ENCODE measurements at regions not wholly inside any gene's neighbourhood (a gene's known extent, or its start where the extent isn't known, plus 50 kb on each side); places are given as distances from the start of the nearest gene placed in this dataset.

DNA sequence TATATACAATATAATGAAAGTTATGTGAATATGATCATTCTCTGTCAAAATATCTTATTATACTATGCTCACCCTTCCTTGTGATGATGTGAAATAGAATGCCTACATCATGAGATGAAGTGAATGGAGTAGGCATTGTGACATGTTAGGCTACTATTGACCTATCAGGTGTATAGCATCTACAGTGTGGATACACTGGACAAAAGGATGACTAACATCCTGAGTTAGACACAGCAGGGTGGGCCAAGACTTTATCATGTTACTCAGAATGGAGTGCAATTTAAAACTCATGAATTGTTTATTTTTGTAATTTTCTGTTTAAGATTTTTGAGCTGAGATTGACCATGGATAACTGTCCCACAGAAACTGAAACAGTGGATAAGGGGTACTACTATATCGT is 53.4 kb upstream of the NAV3 start:
- no peak for DNase-seq (ENCODE audit: insufficient read length, low spot score)
- TF ChIP-seq POLR2A (IDR thresholded peaks at IDR 0.05; ENCODE audit: low read depth, low read length) (no peak), SPI1 (IDR thresholded peaks at IDR 0.05; ENCODE audit: low read depth, low read length) (no peak), PAX5 (IDR thresholded peaks at IDR 0.05; ENCODE audit: insufficient read depth, low read length, severe bottlenecking) (no peak), POLR2AphosphoS5 (IDR thresholded peaks at IDR 0.05; ENCODE audit: low read depth, low read length) (no peak), TAF1 (IDR thresholded peaks at IDR 0.05; ENCODE audit: low read depth, low read length) (no peak), POU2F2 (IDR thresholded peaks at IDR 0.05; ENCODE audit: low read depth, low read length) (no peak)
- no peak for FAIRE-seq

DNA sequence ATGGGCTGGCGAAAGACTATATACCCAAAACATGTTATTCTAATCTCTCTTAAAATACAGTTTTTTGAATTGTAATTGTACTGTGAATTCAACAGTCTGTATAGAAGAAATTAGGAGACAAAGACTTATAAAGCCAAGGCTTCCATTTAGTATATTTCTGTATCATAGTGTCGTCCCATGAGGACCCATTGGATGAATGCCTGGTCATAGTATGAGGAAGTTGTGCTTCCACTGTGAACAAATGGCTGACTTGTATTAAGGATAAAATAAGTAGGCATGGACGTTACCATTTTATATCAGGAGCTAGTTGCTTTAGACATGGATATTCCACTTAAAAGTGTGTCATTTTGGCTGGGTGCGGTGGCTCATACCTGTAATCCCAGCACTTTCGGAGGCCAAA is 55.9 kb upstream of the NAV3 start:
- DNase-seq (ENCODE audit: insufficient read length, low spot score) (no peak), FAIRE-seq (no peak)
- TF ChIP-seq TAF1 (IDR thresholded peaks at IDR 0.05; ENCODE audit: low read depth, low read length) (no peak), POLR2A (IDR thresholded peaks at IDR 0.05; ENCODE audit: low read depth, low read length) (no peak), PAX5 (IDR thresholded peaks at IDR 0.05; ENCODE audit: insufficient read depth, low read length, severe bottlenecking) (no peak), POU2F2 (IDR thresholded peaks at IDR 0.05; ENCODE audit: low read depth, low read length) (no peak), POLR2AphosphoS5 (IDR thresholded peaks at IDR 0.05; ENCODE audit: low read depth, low read length) (no peak), SPI1 (IDR thresholded peaks at IDR 0.05; ENCODE audit: low read depth, low read length) (no peak)

DNA sequence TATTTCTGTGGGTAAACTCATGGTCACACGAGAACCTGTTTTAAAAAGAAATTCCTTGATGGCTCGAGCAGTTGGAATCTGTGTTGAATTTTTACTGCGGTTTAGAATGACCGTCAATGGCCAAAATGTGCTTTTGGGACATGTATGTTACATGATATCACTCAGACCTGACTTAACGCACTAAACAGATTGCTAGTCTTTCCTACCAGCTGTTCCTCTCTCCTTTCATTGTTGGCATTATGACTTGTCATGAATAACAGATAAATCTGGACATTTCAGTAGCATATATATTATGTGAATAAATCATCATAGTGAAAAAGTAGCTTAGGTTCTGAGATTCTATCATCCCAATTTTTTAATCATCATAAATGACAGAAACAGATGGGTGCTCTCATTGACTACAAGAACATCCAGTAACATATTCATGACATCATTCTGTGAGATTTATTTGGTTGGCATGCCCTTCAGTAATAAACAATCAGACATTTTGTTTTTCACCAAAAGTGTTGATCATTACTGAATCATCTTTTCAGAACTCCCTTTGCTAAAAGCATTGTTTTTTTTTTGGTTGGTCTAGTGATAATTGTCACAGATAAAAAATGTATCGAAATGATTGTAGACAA is 57.9 kb upstream of the NAV3 start:
- TF ChIP-seq TAF1 (IDR thresholded peaks at IDR 0.05; ENCODE audit: low read depth, low read length), result no peak
- DNase-seq (ENCODE audit: insufficient read length, low spot score) (no peak), FAIRE-seq (no peak)

DNA sequence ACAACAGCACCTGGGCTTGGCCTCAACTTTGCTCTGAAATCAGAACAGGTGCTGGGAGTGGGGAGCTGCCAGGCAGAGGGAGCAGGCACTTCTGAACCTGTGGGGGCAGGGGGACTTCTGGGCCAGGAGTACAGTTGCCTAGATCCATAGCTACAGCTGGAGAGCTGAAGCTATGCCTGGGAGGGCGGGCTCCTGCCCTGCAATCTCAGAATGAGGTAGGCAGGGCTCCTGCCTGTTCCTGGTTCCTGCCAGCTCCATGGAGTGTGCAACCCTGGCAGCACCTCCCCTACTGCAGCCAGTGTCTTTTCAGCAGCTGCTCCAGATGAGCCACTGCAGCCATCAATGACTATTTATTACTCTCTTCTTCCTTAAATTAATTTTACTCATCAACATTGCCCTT is 62.1 kb upstream of the NAV3 start:
- FAIRE-seq (no peak), DNase-seq (ENCODE audit: insufficient read length, low spot score) (no peak)
- TF ChIP-seq TAF1 (IDR thresholded peaks at IDR 0.05; ENCODE audit: low read depth, low read length) (no peak), SPI1 (IDR thresholded peaks at IDR 0.05; ENCODE audit: low read depth, low read length) (no peak), POLR2A (IDR thresholded peaks at IDR 0.05; ENCODE audit: low read depth, low read length) (no peak), PAX5 (IDR thresholded peaks at IDR 0.05; ENCODE audit: insufficient read depth, low read length, severe bottlenecking) (no peak), POLR2AphosphoS5 (IDR thresholded peaks at IDR 0.05; ENCODE audit: low read depth, low read length) (no peak), POU2F2 (IDR thresholded peaks at IDR 0.05; ENCODE audit: low read depth, low read length) (no peak)

DNA sequence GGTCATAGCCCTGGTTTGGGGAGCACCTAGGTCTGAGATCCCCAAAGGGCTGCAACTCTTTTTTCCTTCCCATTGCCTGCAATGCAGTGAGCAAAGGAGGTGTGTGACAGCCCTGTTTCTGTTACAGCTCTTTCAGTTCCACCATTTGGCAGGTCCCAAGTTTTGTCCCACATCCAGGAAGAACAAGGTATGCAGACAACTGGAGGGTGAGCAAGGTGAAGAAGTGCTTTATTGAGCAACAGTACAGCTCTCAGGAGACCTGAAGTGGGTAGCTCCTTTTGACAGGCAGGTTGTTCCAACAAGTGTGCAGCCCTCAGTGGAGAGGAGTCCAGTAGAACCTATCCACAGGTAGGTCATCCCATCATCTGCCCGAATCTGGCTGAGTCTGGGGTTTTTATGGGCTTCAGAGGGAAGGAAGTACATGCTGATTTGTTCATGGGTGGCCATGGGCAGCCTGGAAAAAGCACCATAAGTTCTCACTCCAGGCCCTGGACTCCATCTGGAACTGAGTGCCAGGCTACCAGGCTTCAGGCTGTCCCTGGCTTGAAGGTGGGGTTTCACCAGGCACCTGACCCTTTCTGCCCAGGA is 62.8 kb upstream of the NAV3 start:
- no peak for FAIRE-seq
- no peak for DNase-seq (ENCODE audit: insufficient read length, low spot score)
- TF ChIP-seq SPI1 (IDR thresholded peaks at IDR 0.05; ENCODE audit: low read depth, low read length), result no peak
- TF ChIP-seq PAX5 (IDR thresholded peaks at IDR 0.05; ENCODE audit: insufficient read depth, low read length, severe bottlenecking), result no peak

DNA sequence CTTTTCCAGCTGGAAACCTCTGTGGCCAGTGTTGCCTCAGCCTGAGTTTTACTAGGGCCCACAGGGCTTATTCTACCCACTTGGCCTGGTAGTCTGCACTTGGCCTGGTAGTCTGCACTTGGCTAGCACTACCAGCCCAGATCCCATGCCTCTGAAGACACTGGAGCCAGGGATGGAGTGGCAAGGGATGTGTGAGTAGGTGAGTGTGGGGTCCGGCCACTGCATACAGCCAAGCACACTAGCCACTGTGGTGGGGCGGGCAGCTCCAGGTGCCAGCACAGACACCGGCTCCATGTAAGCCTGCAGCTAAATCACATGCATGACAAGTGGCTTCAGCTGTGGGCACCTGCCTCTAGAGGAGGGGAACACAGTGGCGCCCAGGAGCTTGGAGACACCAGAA is 63.4 kb upstream of the NAV3 start:
- TF ChIP-seq POLR2AphosphoS5 (IDR thresholded peaks at IDR 0.05; ENCODE audit: low read depth, low read length), result no peak
- TF ChIP-seq TAF1 (IDR thresholded peaks at IDR 0.05; ENCODE audit: low read depth, low read length), result no peak
- TF ChIP-seq POU2F2 (IDR thresholded peaks at IDR 0.05; ENCODE audit: low read depth, low read length), result no peak
- TF ChIP-seq SPI1 (IDR thresholded peaks at IDR 0.05; ENCODE audit: low read depth, low read length), result no peak
- TF ChIP-seq POLR2A (IDR thresholded peaks at IDR 0.05; ENCODE audit: low read depth, low read length), result no peak
- TF ChIP-seq PAX5 (IDR thresholded peaks at IDR 0.05; ENCODE audit: insufficient read depth, low read length, severe bottlenecking), result no peak
- no peak for DNase-seq (ENCODE audit: insufficient read length, low spot score)
- no peak for FAIRE-seq

DNA sequence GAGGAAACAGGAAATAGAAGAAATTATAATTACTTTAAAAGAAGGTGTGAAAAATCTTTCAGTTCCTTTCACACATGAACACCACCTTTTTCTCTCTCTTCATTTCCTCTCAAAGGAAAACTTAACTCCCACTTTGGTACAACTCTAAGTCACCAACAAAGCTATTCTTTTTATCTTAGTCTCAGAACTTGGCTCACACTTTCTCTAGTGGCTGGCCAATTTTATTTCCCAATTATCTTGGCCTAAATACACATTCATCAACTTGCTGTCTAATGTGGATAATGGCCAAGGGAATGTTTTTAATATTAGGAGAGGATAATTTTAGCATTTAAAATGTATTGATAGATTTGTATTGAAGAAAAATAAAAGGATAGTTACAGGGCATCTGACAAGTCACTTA is 64.5 kb upstream of the NAV3 start:
- TF ChIP-seq PAX5 (IDR thresholded peaks at IDR 0.05; ENCODE audit: insufficient read depth, low read length, severe bottlenecking), result no peak
- TF ChIP-seq POLR2A (IDR thresholded peaks at IDR 0.05; ENCODE audit: low read depth, low read length), result no peak
- no peak for TF ChIP-seq SPI1 (IDR thresholded peaks at IDR 0.05; ENCODE audit: low read depth, low read length)
- TF ChIP-seq POU2F2 (IDR thresholded peaks at IDR 0.05; ENCODE audit: low read depth, low read length), result no peak
- no peak for TF ChIP-seq POLR2AphosphoS5 (IDR thresholded peaks at IDR 0.05; ENCODE audit: low read depth, low read length)
- TF ChIP-seq TAF1 (IDR thresholded peaks at IDR 0.05; ENCODE audit: low read depth, low read length), result no peak
- DNase-seq (ENCODE audit: insufficient read length, low spot score) (no peak), FAIRE-seq (no peak)

DNA sequence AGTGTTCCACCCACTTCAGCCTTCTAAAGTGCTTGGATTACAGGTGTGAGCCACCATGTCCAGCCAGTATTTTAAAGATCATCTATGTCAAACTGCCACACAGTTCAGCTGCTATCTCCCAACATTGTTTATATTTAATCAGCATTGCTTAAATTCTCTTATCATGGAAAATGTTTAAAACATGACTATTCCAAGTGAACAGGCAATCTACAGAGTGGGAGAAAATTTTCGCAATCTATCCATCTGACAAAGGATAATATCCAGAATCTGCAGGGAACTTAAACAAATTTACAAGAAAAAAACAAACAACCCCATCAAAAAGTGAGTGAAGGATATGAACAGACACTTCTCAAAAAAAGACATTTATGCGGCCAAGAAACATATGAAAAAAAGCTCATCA is 69.4 kb upstream of the NAV3 start:
- FAIRE-seq, result no peak
- TF ChIP-seq TAF1 (IDR thresholded peaks at IDR 0.05; ENCODE audit: low read depth, low read length) (no peak), PAX5 (IDR thresholded peaks at IDR 0.05; ENCODE audit: insufficient read depth, low read length, severe bottlenecking) (no peak), POU2F2 (IDR thresholded peaks at IDR 0.05; ENCODE audit: low read depth, low read length) (no peak), SPI1 (IDR thresholded peaks at IDR 0.05; ENCODE audit: low read depth, low read length) (no peak)
- DNase-seq (ENCODE audit: insufficient read length, low spot score), result no peak

DNA sequence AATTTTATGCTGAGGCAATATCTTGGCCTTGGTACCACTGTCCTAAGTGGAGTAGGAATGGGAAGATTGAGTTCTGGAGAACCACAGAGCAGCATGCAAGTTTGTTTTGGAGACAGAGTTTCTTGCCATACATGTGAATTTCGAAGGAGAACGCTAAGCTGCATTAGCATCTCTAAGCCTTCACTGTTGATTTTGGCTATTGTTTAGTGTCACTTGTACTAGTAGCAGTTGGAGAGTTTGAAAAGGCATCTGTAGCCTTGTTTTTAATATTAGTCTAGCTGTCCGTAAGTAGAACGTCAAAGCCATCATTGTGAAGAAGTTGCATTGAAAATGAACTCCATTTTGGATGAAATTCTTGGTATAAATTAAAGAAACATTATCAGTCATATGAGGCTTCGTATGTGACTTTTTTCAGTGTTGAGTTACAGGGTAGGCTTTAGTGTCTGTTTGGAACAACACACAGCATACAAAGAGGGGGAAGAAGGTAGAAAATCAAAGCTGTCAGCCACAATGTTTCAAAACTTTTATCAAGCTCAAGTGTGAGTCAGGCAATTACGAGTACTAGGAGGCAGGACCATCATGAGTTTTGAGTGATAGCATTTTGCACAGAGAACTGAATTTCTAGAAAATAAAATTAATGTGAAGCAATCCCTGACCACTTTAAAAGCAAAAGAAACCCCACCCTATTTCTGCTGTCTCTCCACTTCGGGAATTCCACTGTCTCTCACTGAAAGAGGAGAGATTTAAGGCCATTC is 70.2 kb upstream of the NAV3 start:
- no peak for FAIRE-seq
- TF ChIP-seq POLR2A (IDR thresholded peaks at IDR 0.05; ENCODE audit: low read depth, low read length) (no peak), PAX5 (IDR thresholded peaks at IDR 0.05; ENCODE audit: insufficient read depth, low read length, severe bottlenecking) (no peak), POU2F2 (IDR thresholded peaks at IDR 0.05; ENCODE audit: low read depth, low read length) (no peak), SPI1 (IDR thresholded peaks at IDR 0.05; ENCODE audit: low read depth, low read length) (no peak), TAF1 (IDR thresholded peaks at IDR 0.05; ENCODE audit: low read depth, low read length) (no peak), POLR2AphosphoS5 (IDR thresholded peaks at IDR 0.05; ENCODE audit: low read depth, low read length) (no peak)
- DNase-seq (ENCODE audit: insufficient read length, low spot score), result no peak

DNA sequence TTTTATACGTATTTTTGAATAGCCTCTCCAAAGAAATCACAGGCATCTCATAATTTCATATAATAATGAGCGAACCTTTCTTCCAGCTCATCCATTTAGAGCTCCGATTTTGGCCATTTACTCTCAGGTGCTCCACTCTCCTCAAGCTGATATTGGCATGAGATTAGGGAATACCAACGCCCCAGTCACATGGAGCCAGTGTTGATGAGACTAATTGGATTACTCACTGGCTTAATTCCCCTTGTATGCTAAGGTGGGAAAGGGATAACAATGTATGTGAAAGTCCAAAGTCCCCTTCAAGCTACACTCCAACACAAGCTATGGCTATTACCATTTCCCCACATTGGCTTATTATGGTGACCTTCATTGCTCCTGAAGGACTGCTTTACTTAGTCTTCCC is 76.6 kb upstream of the NAV3 start:
- FAIRE-seq (no peak), DNase-seq (ENCODE audit: insufficient read length, low spot score) (no peak)
- TF ChIP-seq SPI1 (IDR thresholded peaks at IDR 0.05; ENCODE audit: low read depth, low read length) (no peak), TAF1 (IDR thresholded peaks at IDR 0.05; ENCODE audit: low read depth, low read length) (no peak), POLR2AphosphoS5 (IDR thresholded peaks at IDR 0.05; ENCODE audit: low read depth, low read length) (no peak), POU2F2 (IDR thresholded peaks at IDR 0.05; ENCODE audit: low read depth, low read length) (no peak), PAX5 (IDR thresholded peaks at IDR 0.05; ENCODE audit: insufficient read depth, low read length, severe bottlenecking) (no peak), POLR2A (IDR thresholded peaks at IDR 0.05; ENCODE audit: low read depth, low read length) (no peak)
